ENCODE measurements at regions not wholly inside any gene's neighbourhood (a gene's known extent, or its start where the extent isn't known, plus 50 kb on each side); places are given as distances from the start of the nearest gene placed in this dataset.

GRCh38 chr1:229119161-229119560 lies 151.8 kb upstream of the RAB4A start (continued):
- TF ChIP-seq, protein P1, sequence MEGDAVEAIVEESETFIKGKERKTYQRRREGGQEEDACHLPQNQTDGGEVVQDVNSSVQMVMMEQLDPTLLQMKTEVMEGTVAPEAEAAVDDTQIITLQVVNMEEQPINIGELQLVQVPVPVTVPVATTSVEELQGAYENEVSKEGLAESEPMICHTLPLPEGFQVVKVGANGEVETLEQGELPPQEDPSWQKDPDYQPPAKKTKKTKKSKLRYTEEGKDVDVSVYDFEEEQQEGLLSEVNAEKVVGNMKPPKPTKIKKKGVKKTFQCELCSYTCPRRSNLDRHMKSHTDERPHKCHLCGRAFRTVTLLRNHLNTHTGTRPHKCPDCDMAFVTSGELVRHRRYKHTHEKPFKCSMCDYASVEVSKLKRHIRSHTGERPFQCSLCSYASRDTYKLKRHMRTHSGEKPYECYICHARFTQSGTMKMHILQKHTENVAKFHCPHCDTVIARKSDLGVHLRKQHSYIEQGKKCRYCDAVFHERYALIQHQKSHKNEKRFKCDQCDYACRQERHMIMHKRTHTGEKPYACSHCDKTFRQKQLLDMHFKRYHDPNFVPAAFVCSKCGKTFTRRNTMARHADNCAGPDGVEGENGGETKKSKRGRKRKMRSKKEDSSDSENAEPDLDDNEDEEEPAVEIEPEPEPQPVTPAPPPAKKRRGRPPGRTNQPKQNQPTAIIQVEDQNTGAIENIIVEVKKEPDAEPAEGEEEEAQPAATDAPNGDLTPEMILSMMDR (IDR thresholded peaks at IDR 0.05; ENCODE audit: low read depth, low read length, missing input control) = no peak
- TF ChIP-seq EGR1 (IDR thresholded peaks at IDR 0.05; ENCODE audit: low read depth in 2 of 2) = no peak
- TF ChIP-seq, protein P2, sequence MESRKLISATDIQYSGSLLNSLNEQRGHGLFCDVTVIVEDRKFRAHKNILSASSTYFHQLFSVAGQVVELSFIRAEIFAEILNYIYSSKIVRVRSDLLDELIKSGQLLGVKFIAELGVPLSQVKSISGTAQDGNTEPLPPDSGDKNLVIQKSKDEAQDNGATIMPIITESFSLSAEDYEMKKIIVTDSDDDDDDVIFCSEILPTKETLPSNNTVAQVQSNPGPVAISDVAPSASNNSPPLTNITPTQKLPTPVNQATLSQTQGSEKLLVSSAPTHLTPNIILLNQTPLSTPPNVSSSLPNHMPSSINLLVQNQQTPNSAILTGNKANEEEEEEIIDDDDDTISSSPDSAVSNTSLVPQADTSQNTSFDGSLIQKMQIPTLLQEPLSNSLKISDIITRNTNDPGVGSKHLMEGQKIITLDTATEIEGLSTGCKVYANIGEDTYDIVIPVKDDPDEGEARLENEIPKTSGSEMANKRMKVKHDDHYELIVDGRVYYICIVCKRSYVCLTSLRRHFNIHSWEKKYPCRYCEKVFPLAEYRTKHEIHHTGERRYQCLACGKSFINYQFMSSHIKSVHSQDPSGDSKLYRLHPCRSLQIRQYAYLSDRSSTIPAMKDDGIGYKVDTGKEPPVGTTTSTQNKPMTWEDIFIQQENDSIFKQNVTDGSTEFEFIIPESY (IDR thresholded peaks at IDR 0.05) = no peak
- no peak for TF ChIP-seq GABPA (IDR thresholded peaks at IDR 0.05 in 1 of 2, conservative IDR thresholded peaks at IDR 0.05 in 1 of 2)
- TF ChIP-seq HNF4A (conservative IDR thresholded peaks at IDR 0.05) = no peak
- no peak for TF ChIP-seq FOXA1 (IDR thresholded peaks at IDR 0.05)

DNA sequence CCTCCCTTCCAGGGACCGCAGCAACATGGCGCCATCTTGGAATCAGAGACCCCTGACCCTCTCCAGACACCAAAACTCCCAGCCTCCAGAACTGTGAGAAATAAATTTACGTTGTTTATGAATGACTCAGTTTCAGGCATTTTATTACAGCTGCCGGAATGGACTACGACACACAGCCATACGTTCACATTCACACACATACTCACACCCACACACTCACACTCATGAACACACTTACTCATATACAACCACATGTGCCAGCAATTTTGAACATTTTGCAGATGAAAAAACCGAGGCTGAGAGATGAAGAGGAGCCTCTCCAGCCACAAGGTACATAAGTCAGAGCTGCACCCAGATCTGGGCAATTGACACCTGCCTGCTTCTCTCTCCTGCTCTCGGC lies 151.0 kb upstream of the RAB4A start:
- WGBS = 91% methylated on average over 8 of the region's 8 CpGs
- no peak overlapping the region for H3K27ac ChIP-seq (ENCODE audit: low read depth in 1 of 2, low read length in 2 of 2)
- H3K9ac ChIP-seq (ENCODE audit: low read depth in 1 of 2, low read length in 2 of 2) = no peak overlapping the region
- H3K27me3 ChIP-seq (ENCODE audit: control insufficient read depth in 4 of 4, insufficient read depth in 4 of 4, low read length in 3 of 4) = no peaks in the 10 kb centered on the region
- H3K4me3 ChIP-seq (ENCODE audit: low read depth in 1 of 3, low read length in 3 of 3) = no peak overlapping the region
- TF ChIP-seq NR2F2 (IDR thresholded peaks at IDR 0.05) = no peak
- TF ChIP-seq, protein P1 (IDR thresholded peaks at IDR 0.05; ENCODE audit: low read depth, low read length, missing input control) = no peak
- TF ChIP-seq HNF4G (IDR thresholded peaks at IDR 0.05) = no peak
- H3K9me3 ChIP-seq (ENCODE audit: control insufficient read depth in 4 of 4, low read length in 3 of 4) = no peaks in the 10 kb centered on the region
- H3K4me1 ChIP-seq (ENCODE audit: control insufficient read depth in 4 of 4, insufficient read depth in 4 of 4, low read length in 3 of 4) = peaks cover 2 to 43% (median 23%) of the 10 kb centered on the region in 4 donors
- H3K36me3 ChIP-seq (ENCODE audit: control insufficient read depth in 4 of 4, insufficient read depth in 3 of 4, low read depth in 1 of 4, low read length in 3 of 4) = no peaks in the 10 kb centered on the region
- DNase-seq (ENCODE audit: low spot score) = no peak

DNA sequence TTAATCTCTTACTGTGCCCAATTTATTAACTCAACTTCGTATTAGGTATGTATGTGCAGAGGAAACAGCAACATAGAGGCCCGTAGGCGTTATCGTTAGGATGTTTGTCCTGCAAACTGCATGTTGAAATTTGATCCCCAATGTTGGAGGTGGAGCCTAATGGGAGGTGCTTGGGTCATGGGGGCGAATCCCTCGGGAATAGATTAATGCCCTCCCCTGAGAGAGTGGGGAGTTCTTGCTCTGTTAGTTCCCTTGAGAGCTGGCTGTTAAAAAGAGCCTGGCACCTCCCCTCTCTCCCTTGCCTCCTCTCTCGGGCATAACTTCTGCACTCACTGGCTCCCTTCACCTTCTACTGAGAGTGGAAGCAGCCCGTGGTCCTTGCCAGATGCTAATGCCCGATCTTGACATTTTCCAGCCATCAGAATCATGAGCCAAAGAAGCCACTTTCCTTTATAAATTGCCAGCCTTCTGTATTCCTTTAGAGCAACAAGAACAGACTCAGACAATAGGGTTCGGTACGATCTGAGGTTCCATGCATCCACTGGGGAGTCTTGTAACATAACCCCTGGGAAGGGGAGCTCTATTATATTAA lies 149.0 kb upstream of the RAB4A start:
- Histone ChIP-seq H3K27ac (ENCODE audit: low read depth in 1 of 2, low read length in 2 of 2) (peak overlapping the region in 1 of 2 donors; percentile 15), H3K4me3 (ENCODE audit: low read depth in 1 of 3, low read length in 3 of 3) (no peak overlapping the region), H3K9me3 (ENCODE audit: control insufficient read depth in 4 of 4, low read length in 3 of 4) (no peaks in the 10 kb centered on the region), H3K9ac (ENCODE audit: low read depth in 1 of 2, low read length in 2 of 2) (no peak overlapping the region), H3K27me3 (ENCODE audit: control insufficient read depth in 4 of 4, insufficient read depth in 4 of 4, low read length in 3 of 4) (no peaks in the 10 kb centered on the region), H3K36me3 (ENCODE audit: control insufficient read depth in 4 of 4, insufficient read depth in 3 of 4, low read depth in 1 of 4, low read length in 3 of 4) (no peaks in the 10 kb centered on the region), H3K4me1 (ENCODE audit: control insufficient read depth in 4 of 4, insufficient read depth in 4 of 4, low read length in 3 of 4) (peaks cover 2 to 44% (median 27%) of the 10 kb centered on the region in 4 donors)
- no peak for DNase-seq (ENCODE audit: low spot score)
- 55% methylated on average over 11 of the region's 11 CpGs for WGBS
- TF ChIP-seq, protein P3, sequence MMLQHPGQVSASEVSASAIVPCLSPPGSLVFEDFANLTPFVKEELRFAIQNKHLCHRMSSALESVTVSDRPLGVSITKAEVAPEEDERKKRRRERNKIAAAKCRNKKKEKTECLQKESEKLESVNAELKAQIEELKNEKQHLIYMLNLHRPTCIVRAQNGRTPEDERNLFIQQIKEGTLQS (IDR thresholded peaks at IDR 0.05) = no peak
- TF ChIP-seq JUND (IDR thresholded peaks at IDR 0.05) = no peak
- TF ChIP-seq NR2F2 (IDR thresholded peaks at IDR 0.05) = no peak
- no peak for TF ChIP-seq HNF4G (IDR thresholded peaks at IDR 0.05)
- TF ChIP-seq, protein P2 (IDR thresholded peaks at IDR 0.05) = no peak
- no peak for TF ChIP-seq EGR1 (IDR thresholded peaks at IDR 0.05; ENCODE audit: low read depth in 2 of 2)
- TF ChIP-seq RAD21 (IDR thresholded peaks at IDR 0.05) = peak; percentile 26 to 53
- peak; percentile 52 to 57 for TF ChIP-seq HNF4A (conservative IDR thresholded peaks at IDR 0.05)
- peak; percentile 73 for TF ChIP-seq SP1 (IDR thresholded peaks at IDR 0.05)
- TF ChIP-seq, protein P1 (IDR thresholded peaks at IDR 0.05; ENCODE audit: low read depth, low read length, missing input control) = no peak
- TF ChIP-seq GABPA (IDR thresholded peaks at IDR 0.05 in 1 of 2, conservative IDR thresholded peaks at IDR 0.05 in 1 of 2) = no peak
- TF ChIP-seq FOXA1 (IDR thresholded peaks at IDR 0.05) = no peak
- TF ChIP-seq YY1 (IDR thresholded peaks at IDR 0.05) = peak; percentile 83
- no peak for TF ChIP-seq FOXA2 (IDR thresholded peaks at IDR 0.05)
- peak; percentile 44 to 48 for TF ChIP-seq RXRA (IDR thresholded peaks at IDR 0.05)
- TF ChIP-seq TAF1 (conservative IDR thresholded peaks at IDR 0.05) = no peak
- no peak for TF ChIP-seq MAX (IDR thresholded peaks at IDR 0.05)

Data from liver (tissue), 8 donors.